ENCODE measurements at regions not wholly inside any gene's neighbourhood (a gene's known extent, or its start where the extent isn't known, plus 50 kb on each side); places are given as distances from the start of the nearest gene placed in this dataset.
"Not testable (repeated sequence)": the region's sequence is repeated elsewhere in the genome, so short reads cannot be mapped to it uniquely, and the experiment has no call there.

- 71 to 82% methylated on average over 4 of the region's 4 CpGs for WGBS, 2 donors
- H3K4me3 ChIP-seq, result no peak overlapping the region
- H3K4me1 ChIP-seq, result no peaks in the 10 kb centered on the region
- no peak overlapping the region for H3K27ac ChIP-seq
- H3K27me3 ChIP-seq, result no peaks in the 10 kb centered on the region
- no peaks in the 10 kb centered on the region for H3K9me3 ChIP-seq
- intact Hi-C loops (cut with DNase I), result no loop called here
- H3K36me3 ChIP-seq, result no peaks in the 10 kb centered on the region
- no peak for DNase-seq
- TF ChIP-seq POLR2A (IDR thresholded peaks at IDR 0.05), result no peak
- TF ChIP-seq POLR2AphosphoS5 (IDR thresholded peaks at IDR 0.05), result no peak
- TF ChIP-seq EP300 (IDR thresholded peaks at IDR 0.05), result no peak
- no peak for TF ChIP-seq CTCF (IDR thresholded peaks at IDR 0.05)
Measured at GRCh38 chr5:43840424-43841125, 237.6 kb downstream of the NNT start.

- H3K9me3 ChIP-seq, result no peaks in the 10 kb centered on the region
- no peak overlapping the region for H3K27ac ChIP-seq
- H3K4me1 ChIP-seq, result no peaks in the 10 kb centered on the region
- no peaks in the 10 kb centered on the region for H3K27me3 ChIP-seq
- no peak overlapping the region for H3K4me3 ChIP-seq
- H3K36me3 ChIP-seq, result no peaks in the 10 kb centered on the region
- TF ChIP-seq POLR2AphosphoS5 (IDR thresholded peaks at IDR 0.05) (no peak), CTCF (IDR thresholded peaks at IDR 0.05) (no peak), EP300 (IDR thresholded peaks at IDR 0.05) (no peak), POLR2A (IDR thresholded peaks at IDR 0.05) (no peak)
- no peak for DNase-seq
- intact Hi-C loops (cut with DNase I), result no loop called here
Measured at GRCh38 chr5:43839218-43839617, 236.2 kb downstream of the NNT start.

GRCh38 chr5:43837996-43838395 is 235.0 kb downstream of the NNT start:
- 86 to 89% methylated on average over 1 of the region's 1 CpG for WGBS, 2 donors
- H3K27me3 ChIP-seq, result no peaks in the 10 kb centered on the region
- no peak overlapping the region for H3K4me3 ChIP-seq
- DNase-seq, result no peak
- no peaks in the 10 kb centered on the region for H3K4me1 ChIP-seq
- no peaks in the 10 kb centered on the region for H3K36me3 ChIP-seq
- TF ChIP-seq POLR2AphosphoS5 (IDR thresholded peaks at IDR 0.05) (no peak), POLR2A (IDR thresholded peaks at IDR 0.05) (no peak), EP300 (IDR thresholded peaks at IDR 0.05) (no peak), CTCF (IDR thresholded peaks at IDR 0.05) (no peak)
- no peaks in the 10 kb centered on the region for H3K9me3 ChIP-seq
- H3K27ac ChIP-seq, result no peak overlapping the region
- intact Hi-C loops (cut with DNase I), result no loop called here

GRCh38 chr5:43837091-43837490 is 234.1 kb downstream of the NNT start:
- WGBS, 2 donors, result 60 to 69% methylated on average over 2 of the region's 2 CpGs
- intact Hi-C loops (cut with DNase I), result no loop called here
- TF ChIP-seq POLR2AphosphoS5 (IDR thresholded peaks at IDR 0.05) (no peak), EP300 (IDR thresholded peaks at IDR 0.05) (no peak), POLR2A (IDR thresholded peaks at IDR 0.05) (no peak), CTCF (IDR thresholded peaks at IDR 0.05) (no peak)
- H3K4me1 ChIP-seq, result no peaks in the 10 kb centered on the region
- DNase-seq, result no peak
- H3K36me3 ChIP-seq, result no peaks in the 10 kb centered on the region
- H3K4me3 ChIP-seq, result no peak overlapping the region
- no peak overlapping the region for H3K27ac ChIP-seq
- H3K27me3 ChIP-seq, result no peaks in the 10 kb centered on the region
- no peaks in the 10 kb centered on the region for H3K9me3 ChIP-seq

GRCh38 chr5:43833961-43834360 is 231.0 kb downstream of the NNT start:
- Histone ChIP-seq H3K9me3 (no peaks in the 10 kb centered on the region), H3K4me3 (no peak overlapping the region), H3K4me1 (no peaks in the 10 kb centered on the region), H3K27ac (no peak overlapping the region), H3K27me3 (no peaks in the 10 kb centered on the region), H3K36me3 (no peaks in the 10 kb centered on the region)
- DNase-seq, result no peak
- TF ChIP-seq POLR2A (IDR thresholded peaks at IDR 0.05), result no peak
- TF ChIP-seq POLR2AphosphoS5 (IDR thresholded peaks at IDR 0.05), result no peak
- TF ChIP-seq CTCF (IDR thresholded peaks at IDR 0.05), result no peak
- no peak for TF ChIP-seq EP300 (IDR thresholded peaks at IDR 0.05)
- WGBS, 2 donors, result 67 to 84% methylated on average over 1 of the region's 1 CpG
- intact Hi-C loops (cut with DNase I), result no loop called here

GRCh38 chr5:43824325-43824964 is 221.5 kb downstream of the NNT start:
- intact Hi-C loops (cut with DNase I); H3K9me3 ChIP-seq; DNase-seq; H3K4me3 ChIP-seq; H3K4me1 ChIP-seq; H3K36me3 ChIP-seq; H3K27me3 ChIP-seq; H3K27ac ChIP-seq: not testable (repeated sequence)
- WGBS, 2 donors, result 94 to 96% methylated on average over 26 of the region's 26 CpGs

GRCh38 chr5:43818394-43818793 is 215.4 kb downstream of the NNT start:
- H3K36me3 ChIP-seq; H3K27ac ChIP-seq; DNase-seq; H3K4me1 ChIP-seq; H3K27me3 ChIP-seq; intact Hi-C loops (cut with DNase I); H3K4me3 ChIP-seq: not testable (repeated sequence)
- H3K9me3 ChIP-seq, result peaks cover 0 to 21% (median 9%) of the 10 kb centered on the region in 4 donors
- 74 to 86% methylated on average over 1 of the region's 1 CpG for WGBS, 2 donors
